SK-N-SH treated with all-trans-retinoic acid at 6 μM for 48 hours (cell line): ENCODE measurements at regions not wholly inside any gene's neighbourhood (a gene's known extent, or its start where the extent isn't known, plus 50 kb on each side); places are given as distances from the start of the nearest gene placed in this dataset.

Experiments
- ARNTL ChIP-seq: fragments of 450-650 bp; formaldehyde crosslinking; IDR thresholded peaks from 2 replicates; pipeline ENCODE4 v1.5.0; 2020; ENCODE audit warnings: low read depth, mild to moderate bottlenecking, moderate library complexity, borderline replicate concordance
- ISL1 ChIP-seq: fragments of 250-450 bp; sonication (Bioruptor Pico); IDR thresholded peaks from 2 replicates; pipeline ENCODE4 v2.1.2; 2022; ENCODE audit warnings: mild to moderate bottlenecking, moderate library complexity
- TCF4 ChIP-seq: fragments of 250-450 bp; sonication (Bioruptor Pico); IDR thresholded peaks from 2 replicates; pipeline ENCODE4 v1.8.0; 2021; ENCODE audit warnings: mild to moderate bottlenecking, moderate library complexity, borderline replicate concordance
- ZC3H10 ChIP-seq: fragments of 250-450 bp; sonication (Bioruptor Pico); IDR thresholded peaks from 2 replicates; pipeline ENCODE4 v1.5.1; 2021; ENCODE audit warnings: mild to moderate bottlenecking, moderate library complexity
- ZFP3 ChIP-seq: fragments of 250-450 bp; sonication (Bioruptor Pico); IDR thresholded peaks from 2 replicates; pipeline ENCODE4 v1.5.0; 2020; ENCODE audit warnings: mild to moderate bottlenecking, moderate library complexity
- ZNF8 ChIP-seq: fragments of 450-650 bp; formaldehyde crosslinking; IDR thresholded peaks from 2 replicates; pipeline ENCODE4 v1.5.0; 2020; ENCODE audit warnings: mild to moderate bottlenecking, moderate library complexity
- TF ChIP-seq, protein P1 (sequence below): fragments of 250-450 bp; sonication (Bioruptor Pico); IDR thresholded peaks from 2 replicates; pipeline ENCODE4 v1.8.0; 2020; ENCODE audit warnings: mild to moderate bottlenecking, moderate library complexity, borderline replicate concordance
- TF ChIP-seq, protein P2 (sequence below): fragments of 250-450 bp; sonication (Bioruptor Pico); IDR thresholded peaks from 2 replicates; pipeline ENCODE4 v1.5.1; 2020; ENCODE audit warnings: low read depth, mild to moderate bottlenecking, moderate library complexity
- TF ChIP-seq, protein P3 (sequence below): fragments of 250-450 bp; sonication (Bioruptor Pico); IDR thresholded peaks from 2 replicates; pipeline ENCODE4 v1.5.1; 2021; ENCODE audit warnings: mild to moderate bottlenecking, moderate library complexity

DNA sequence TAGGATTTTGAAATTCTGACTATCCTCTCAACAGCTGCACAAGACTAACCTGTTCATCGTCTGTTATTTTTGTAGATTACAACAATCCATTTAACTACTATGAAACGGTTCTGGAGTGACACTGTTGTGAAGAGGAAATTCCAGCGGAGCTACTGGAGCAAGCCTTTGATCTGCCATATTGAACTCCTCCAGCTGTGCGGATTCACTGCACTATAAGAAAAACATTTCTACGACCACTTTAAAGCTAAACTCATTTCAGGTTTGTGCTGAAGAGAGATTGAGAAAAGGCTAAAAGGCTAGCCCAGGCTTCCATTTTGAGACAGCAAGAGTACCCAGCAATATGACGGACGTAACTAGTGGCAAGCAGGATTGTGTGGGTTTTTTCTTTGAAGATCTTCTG, 104.9 kb upstream of the ANKH start:
- TF ChIP-seq, protein P1, sequence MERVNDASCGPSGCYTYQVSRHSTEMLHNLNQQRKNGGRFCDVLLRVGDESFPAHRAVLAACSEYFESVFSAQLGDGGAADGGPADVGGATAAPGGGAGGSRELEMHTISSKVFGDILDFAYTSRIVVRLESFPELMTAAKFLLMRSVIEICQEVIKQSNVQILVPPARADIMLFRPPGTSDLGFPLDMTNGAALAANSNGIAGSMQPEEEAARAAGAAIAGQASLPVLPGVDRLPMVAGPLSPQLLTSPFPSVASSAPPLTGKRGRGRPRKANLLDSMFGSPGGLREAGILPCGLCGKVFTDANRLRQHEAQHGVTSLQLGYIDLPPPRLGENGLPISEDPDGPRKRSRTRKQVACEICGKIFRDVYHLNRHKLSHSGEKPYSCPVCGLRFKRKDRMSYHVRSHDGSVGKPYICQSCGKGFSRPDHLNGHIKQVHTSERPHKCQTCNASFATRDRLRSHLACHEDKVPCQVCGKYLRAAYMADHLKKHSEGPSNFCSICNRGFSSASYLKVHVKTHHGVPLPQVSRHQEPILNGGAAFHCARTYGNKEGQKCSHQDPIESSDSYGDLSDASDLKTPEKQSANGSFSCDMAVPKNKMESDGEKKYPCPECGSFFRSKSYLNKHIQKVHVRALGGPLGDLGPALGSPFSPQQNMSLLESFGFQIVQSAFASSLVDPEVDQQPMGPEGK: no peak
- TF ChIP-seq ZC3H10 (CRISPR knock-in tag): no peak
- TF ChIP-seq, protein P2, sequence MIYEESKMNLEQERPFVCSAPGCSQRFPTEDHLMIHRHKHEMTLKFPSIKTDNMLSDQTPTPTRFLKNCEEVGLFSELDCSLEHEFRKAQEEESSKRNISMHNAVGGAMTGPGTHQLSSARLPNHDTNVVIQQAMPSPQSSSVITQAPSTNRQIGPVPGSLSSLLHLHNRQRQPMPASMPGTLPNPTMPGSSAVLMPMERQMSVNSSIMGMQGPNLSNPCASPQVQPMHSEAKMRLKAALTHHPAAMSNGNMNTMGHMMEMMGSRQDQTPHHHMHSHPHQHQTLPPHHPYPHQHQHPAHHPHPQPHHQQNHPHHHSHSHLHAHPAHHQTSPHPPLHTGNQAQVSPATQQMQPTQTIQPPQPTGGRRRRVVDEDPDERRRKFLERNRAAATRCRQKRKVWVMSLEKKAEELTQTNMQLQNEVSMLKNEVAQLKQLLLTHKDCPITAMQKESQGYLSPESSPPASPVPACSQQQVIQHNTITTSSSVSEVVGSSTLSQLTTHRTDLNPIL (CRISPR knock-in tag): no peak
- TF ChIP-seq, protein P3, sequence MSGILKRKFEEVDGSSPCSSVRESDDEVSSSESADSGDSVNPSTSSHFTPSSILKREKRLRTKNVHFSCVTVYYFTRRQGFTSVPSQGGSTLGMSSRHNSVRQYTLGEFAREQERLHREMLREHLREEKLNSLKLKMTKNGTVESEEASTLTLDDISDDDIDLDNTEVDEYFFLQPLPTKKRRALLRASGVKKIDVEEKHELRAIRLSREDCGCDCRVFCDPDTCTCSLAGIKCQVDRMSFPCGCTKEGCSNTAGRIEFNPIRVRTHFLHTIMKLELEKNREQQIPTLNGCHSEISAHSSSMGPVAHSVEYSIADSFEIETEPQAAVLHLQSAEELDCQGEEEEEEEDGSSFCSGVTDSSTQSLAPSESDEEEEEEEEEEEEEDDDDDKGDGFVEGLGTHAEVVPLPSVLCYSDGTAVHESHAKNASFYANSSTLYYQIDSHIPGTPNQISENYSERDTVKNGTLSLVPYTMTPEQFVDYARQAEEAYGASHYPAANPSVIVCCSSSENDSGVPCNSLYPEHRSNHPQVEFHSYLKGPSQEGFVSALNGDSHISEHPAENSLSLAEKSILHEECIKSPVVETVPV (CRISPR knock-in tag): no peak
- TF ChIP-seq TCF4 (CRISPR knock-in tag): no peak
- TF ChIP-seq ZFP3 (CRISPR knock-in tag): no peak
- no peak for TF ChIP-seq ISL1 (CRISPR knock-in tag)
- TF ChIP-seq ZNF8 (CRISPR knock-in tag): no peak
- no peak for TF ChIP-seq ARNTL (CRISPR knock-in tag)
